ENCODE measurements at regions not wholly inside any gene's neighbourhood (a gene's known extent, or its start where the extent isn't known, plus 50 kb on each side); places are given as distances from the start of the nearest gene placed in this dataset.

DNA sequence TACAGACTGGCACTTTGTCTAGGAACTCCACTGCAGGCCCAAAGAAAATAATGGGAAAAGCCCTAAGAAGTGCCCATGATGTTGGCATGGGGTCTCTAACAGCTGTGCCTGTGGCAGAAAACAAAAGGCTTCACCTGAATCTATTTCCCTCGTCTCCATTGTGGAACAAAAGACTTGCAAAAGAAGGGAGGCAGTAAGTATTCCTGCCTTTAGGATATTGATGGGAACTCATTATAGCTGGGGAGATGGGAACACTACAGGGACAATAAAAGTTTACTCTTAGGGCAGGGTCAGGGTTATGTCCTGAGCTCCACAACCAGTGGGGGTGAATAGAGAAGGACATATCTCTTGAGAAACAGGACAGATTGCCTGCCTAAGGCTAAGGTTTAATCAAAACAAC is 930.6 kb upstream of the EPHA6 start:
- DNase-seq (ENCODE audit: low read depth in 2 of 2): no peak
- TF ChIP-seq, protein P1, sequence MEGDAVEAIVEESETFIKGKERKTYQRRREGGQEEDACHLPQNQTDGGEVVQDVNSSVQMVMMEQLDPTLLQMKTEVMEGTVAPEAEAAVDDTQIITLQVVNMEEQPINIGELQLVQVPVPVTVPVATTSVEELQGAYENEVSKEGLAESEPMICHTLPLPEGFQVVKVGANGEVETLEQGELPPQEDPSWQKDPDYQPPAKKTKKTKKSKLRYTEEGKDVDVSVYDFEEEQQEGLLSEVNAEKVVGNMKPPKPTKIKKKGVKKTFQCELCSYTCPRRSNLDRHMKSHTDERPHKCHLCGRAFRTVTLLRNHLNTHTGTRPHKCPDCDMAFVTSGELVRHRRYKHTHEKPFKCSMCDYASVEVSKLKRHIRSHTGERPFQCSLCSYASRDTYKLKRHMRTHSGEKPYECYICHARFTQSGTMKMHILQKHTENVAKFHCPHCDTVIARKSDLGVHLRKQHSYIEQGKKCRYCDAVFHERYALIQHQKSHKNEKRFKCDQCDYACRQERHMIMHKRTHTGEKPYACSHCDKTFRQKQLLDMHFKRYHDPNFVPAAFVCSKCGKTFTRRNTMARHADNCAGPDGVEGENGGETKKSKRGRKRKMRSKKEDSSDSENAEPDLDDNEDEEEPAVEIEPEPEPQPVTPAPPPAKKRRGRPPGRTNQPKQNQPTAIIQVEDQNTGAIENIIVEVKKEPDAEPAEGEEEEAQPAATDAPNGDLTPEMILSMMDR (IDR thresholded peaks at IDR 0.05; ENCODE audit: low read depth, low read length): no peak

DNA sequence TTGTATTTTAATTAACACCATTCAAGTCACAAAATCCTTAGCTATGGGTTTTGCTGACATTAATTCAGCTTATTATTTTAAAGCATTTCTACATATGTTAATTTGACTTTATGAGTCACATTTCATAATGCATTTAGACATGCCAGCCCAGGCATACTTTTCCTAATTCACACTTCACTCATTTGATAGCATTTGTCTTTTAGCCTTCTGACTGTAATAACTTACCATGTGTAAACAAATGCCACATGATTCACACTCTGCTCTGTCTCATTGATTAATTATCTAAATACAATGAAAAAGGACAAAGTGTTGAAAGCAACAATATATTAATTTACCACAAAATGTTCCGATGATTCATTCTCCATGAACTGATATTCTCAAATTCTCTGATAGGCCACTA is 927.8 kb upstream of the EPHA6 start:
- no peak for DNase-seq (ENCODE audit: low read depth in 2 of 2)
- TF ChIP-seq, protein P1 (IDR thresholded peaks at IDR 0.05; ENCODE audit: low read depth, low read length): no peak
- no peak overlapping the region for H3K4me3 ChIP-seq (replicated peaks in 1 of 2; ENCODE audit: low read depth in 2 of 2, low read length in 2 of 2)

More for the DNA sequence above, 930.6 kb upstream of the EPHA6 start:
- H3K4me3 ChIP-seq (replicated peaks in 1 of 2; ENCODE audit: low read depth in 2 of 2, low read length in 2 of 2): no peak overlapping the region

DNA sequence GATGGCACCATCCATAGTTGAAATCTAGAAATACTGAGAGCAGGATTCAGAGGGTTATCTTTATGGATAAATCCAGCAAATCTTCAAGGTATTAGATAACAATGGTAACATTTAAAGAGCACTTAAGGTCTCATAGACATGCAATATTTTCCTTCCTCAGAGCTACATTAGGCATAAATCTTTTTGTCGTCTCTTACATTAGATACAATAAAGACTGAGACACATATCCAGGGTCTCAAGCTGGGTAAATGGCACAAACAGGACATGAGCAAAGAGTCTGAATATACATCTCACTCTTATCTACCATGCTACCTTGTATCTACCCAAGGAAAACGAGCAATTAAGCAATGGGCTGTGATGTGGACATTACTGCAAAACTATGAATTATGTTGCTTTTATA is 927.3 kb upstream of the EPHA6 start:
- DNase-seq (ENCODE audit: low read depth in 2 of 2): no peak
- no peak overlapping the region for H3K4me3 ChIP-seq (replicated peaks in 1 of 2; ENCODE audit: low read depth in 2 of 2, low read length in 2 of 2)
- TF ChIP-seq, protein P1 (IDR thresholded peaks at IDR 0.05; ENCODE audit: low read depth, low read length): no peak

DNA sequence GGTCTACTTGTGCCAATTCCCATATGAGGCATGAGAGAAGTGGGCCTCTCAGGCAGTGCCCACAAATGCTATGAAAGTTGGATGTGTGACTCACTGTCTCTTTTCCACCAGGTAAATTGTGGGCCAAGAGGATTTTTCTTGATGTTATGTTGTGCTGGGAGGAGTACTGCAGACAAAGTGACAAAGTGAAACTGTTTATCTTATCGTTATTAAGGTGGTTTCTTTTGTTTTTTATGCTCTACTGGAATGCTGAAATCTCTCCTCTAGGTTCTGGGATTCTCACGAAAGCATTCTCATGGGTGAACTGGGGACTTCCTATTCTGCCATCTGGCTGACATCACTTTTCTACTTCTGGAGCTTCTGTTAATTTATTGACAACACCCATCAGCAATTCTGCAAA is 919.6 kb upstream of the EPHA6 start:
- TF ChIP-seq, protein P1 (IDR thresholded peaks at IDR 0.05; ENCODE audit: low read depth, low read length): no peak
- no peak overlapping the region for H3K4me3 ChIP-seq (replicated peaks in 1 of 2; ENCODE audit: low read depth in 2 of 2, low read length in 2 of 2)
- DNase-seq (ENCODE audit: low read depth in 2 of 2): no peak

DNA sequence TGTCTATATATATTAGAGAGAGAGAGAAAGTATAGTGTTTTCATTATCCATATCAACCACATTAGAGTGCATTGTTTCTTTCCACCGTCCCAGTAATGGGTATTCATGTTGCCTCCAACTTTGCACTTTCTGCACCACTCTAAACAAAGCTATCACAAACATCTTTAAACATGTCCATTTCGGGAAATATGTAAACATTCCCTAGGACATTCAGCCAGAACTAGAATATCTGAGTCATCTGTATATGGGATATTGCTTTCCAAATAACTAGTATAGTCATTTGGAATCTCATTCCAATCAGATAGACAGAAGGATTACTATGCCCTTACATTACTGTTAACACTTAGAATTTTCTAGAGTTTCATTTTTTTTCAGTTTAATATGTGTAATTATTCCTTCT is 914.9 kb upstream of the EPHA6 start:
- TF ChIP-seq, protein P1 (IDR thresholded peaks at IDR 0.05; ENCODE audit: low read depth, low read length): no peak
- H3K4me3 ChIP-seq (replicated peaks in 1 of 2; ENCODE audit: low read depth in 2 of 2, low read length in 2 of 2): no peak overlapping the region
- DNase-seq (ENCODE audit: low read depth in 2 of 2): peak; percentile 4 to 34

DNA sequence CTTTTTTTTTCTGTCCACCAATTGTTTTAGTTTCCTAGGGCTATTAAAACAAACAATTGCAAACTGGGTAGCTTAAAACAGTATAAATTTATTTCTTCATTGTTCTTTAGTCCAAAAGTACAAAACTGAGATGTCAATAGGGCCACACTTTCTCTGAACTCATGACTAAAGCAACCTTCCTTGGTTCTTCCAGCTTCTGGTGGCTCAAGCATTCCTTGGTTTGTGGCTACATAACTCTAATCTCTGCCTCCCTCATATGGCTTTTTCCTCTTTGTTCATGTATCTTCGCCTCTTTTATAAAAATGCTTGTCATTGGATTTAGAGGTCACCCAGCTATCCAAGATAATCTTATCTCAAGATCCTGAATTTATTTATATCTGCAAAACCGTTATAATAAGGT is 914.5 kb upstream of the EPHA6 start:
- TF ChIP-seq, protein P1 (IDR thresholded peaks at IDR 0.05; ENCODE audit: low read depth, low read length): no peak
- H3K4me3 ChIP-seq (replicated peaks in 1 of 2; ENCODE audit: low read depth in 2 of 2, low read length in 2 of 2): no peak overlapping the region
- peak in 1 of 2 donors; percentile 34 for DNase-seq (ENCODE audit: low read depth in 2 of 2)

DNA sequence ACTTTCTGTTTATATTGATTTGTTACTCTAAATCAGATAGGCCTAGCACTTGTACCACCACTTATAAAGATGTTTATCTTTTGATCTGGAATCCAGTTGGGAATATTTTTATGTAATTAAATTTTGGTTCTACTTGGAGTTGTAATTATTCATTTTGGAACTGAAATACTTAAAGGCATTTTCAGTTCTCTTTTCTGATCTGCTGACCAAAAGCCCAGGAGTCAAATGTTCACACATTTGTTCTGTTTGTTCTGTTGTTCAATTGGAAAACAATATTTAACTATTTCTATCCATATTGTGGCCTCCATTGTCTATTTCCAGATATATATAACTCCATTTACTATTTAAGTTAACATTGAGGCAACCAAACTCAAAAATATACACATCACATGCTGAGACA is 912.4 kb upstream of the EPHA6 start:
- TF ChIP-seq, protein P1 (IDR thresholded peaks at IDR 0.05; ENCODE audit: low read depth, low read length): no peak
- no peak for DNase-seq (ENCODE audit: low read depth in 2 of 2)
- no peak overlapping the region for H3K4me3 ChIP-seq (replicated peaks in 1 of 2; ENCODE audit: low read depth in 2 of 2, low read length in 2 of 2)

Data from cardiac fibroblast (primary cell).